NCI-H510A treated with DMSO at 0.1 percent for 48 hours (cell line): ENCODE measurements at regions not wholly inside any gene's neighbourhood (a gene's known extent, or its start where the extent isn't known, plus 50 kb on each side); places are given as distances from the start of the nearest gene placed in this dataset.

Source experiments
- DNase-seq: peaks from one replicate; lab custom pipeline; 2025; lab: John Stamatoyannopoulos, UW

GRCh38 chr22:25366876-25367466 is 147.5 kb downstream of the CRYBB2 start:
- DNase-seq = no peak

GRCh38 chr22:25367756-25368155 is 148.3 kb downstream of the CRYBB2 start:
- DNase-seq = no peak

- DNase-seq = no peak
Measured at GRCh38 chr22:25368271-25368670, 148.8 kb downstream of the CRYBB2 start.

GRCh38 chr22:25369041-25369440 is 149.6 kb downstream of the CRYBB2 start:
- no peak for DNase-seq

- no peak for DNase-seq
Measured at GRCh38 chr22:25370322-25370721, 150.9 kb downstream of the CRYBB2 start.

GRCh38 chr22:25372000-25372595 is 152.7 kb downstream of the CRYBB2 start:
- DNase-seq = no peak

- no peak for DNase-seq
Measured at GRCh38 chr22:25373961-25374360, 154.5 kb downstream of the CRYBB2 start.

GRCh38 chr22:25374869-25375268 is 155.4 kb downstream of the CRYBB2 start:
- no peak for DNase-seq

GRCh38 chr22:25375683-25376082 is 156.2 kb downstream of the CRYBB2 start:
- no peak for DNase-seq

- DNase-seq = no peak
Measured at GRCh38 chr22:25377699-25378098, 158.3 kb downstream of the CRYBB2 start.

- no peak for DNase-seq
Measured at GRCh38 chr22:25380122-25380747, 160.8 kb downstream of the CRYBB2 start.

- no peak for DNase-seq
Measured at GRCh38 chr22:25382762-25383161, 163.3 kb downstream of the CRYBB2 start.

GRCh38 chr22:25383278-25383820 is 163.9 kb downstream of the CRYBB2 start:
- no peak for DNase-seq

GRCh38 chr22:25383892-25384291 is 164.5 kb downstream of the CRYBB2 start:
- DNase-seq = no peak

GRCh38 chr22:25386538-25386884 is 167.1 kb downstream of the CRYBB2 start:
- DNase-seq = no peak

- no peak for DNase-seq
Measured at GRCh38 chr22:25388415-25388814, 169.0 kb downstream of the CRYBB2 start.

- DNase-seq = no peak
Measured at GRCh38 chr22:25388866-25389540, 169.6 kb downstream of the CRYBB2 start.

GRCh38 chr22:25389541-25389919 is 170.1 kb downstream of the CRYBB2 start:
- no peak for DNase-seq

- DNase-seq = no peak
Measured at GRCh38 chr22:25390297-25391240, 171.1 kb downstream of the CRYBB2 start.

- no peak for DNase-seq
Measured at GRCh38 chr22:25392584-25392983, 171.9 kb upstream of the GRK3 start.

- no peak for DNase-seq
Measured at GRCh38 chr22:25393121-25393805, 171.2 kb upstream of the GRK3 start.
